Liver (tissue), 3 donors: ENCODE measurements at regions not wholly inside any gene's neighbourhood (a gene's known extent, or its start where the extent isn't known, plus 50 kb on each side); places are given as distances from the start of the nearest gene placed in this dataset.
"Not testable (repeated sequence)": the region's sequence is repeated elsewhere in the genome, so short reads cannot be mapped to it uniquely, and the experiment has no call there.

ENCODE experiments used
- ATF3 ChIP-seq: IDR thresholded peaks from 2 replicates; pipeline ENCODE4 v1.6.1; 2016; ENCODE audit warnings: antibody characterized with exemption
- CTCF ChIP-seq: fragments of 150-350 bp; IDR thresholded peaks from 2 replicates; pipeline ENCODE4 v1.5.1; 2017; ENCODE audit warnings: improper control_type of control experiment, low read depth, low read length; ENCODE audit not compliant: missing input control
- EGR1 ChIP-seq, 2 donors: IDR thresholded peaks; 2 replicates each; pipeline ENCODE4 v1.6.1; 2016 to 2018; ENCODE audit warnings: antibody characterized with exemption in 2 of 2, low read depth in 2 of 2
- FOXA1 ChIP-seq: IDR thresholded peaks from 2 replicates; pipeline ENCODE4 v1.6.1; 2016; ENCODE audit warnings: antibody characterized with exemption
- GABPA ChIP-seq, 2 donors: IDR thresholded peaks in 1 of 2; conservative IDR thresholded peaks in 1 of 2; 2 replicates each; pipeline ENCODE4 v1.6.1; 2016; ENCODE audit warnings: antibody characterized with exemption in 2 of 2, mild to moderate bottlenecking in 1 of 2, moderate library complexity in 1 of 2
- JUND ChIP-seq, 2 donors: IDR thresholded peaks; 2 replicates each; pipeline ENCODE4 v1.6.1; 2016; ENCODE audit warnings: antibody characterized with exemption in 2 of 2
- MAX ChIP-seq: IDR thresholded peaks from 2 replicates; pipeline ENCODE4 v1.6.1; 2016; ENCODE audit warnings: antibody characterized with exemption
- RAD21 ChIP-seq, 2 donors: IDR thresholded peaks; 2 replicates each; pipeline ENCODE4 v1.6.1; 2016; ENCODE audit warnings: antibody characterized with exemption in 2 of 2, mild to moderate bottlenecking in 2 of 2
- REST ChIP-seq: IDR thresholded peaks from 2 replicates; pipeline ENCODE4 v1.6.1; 2016; ENCODE audit warnings: antibody characterized with exemption, mild to moderate bottlenecking
- TAF1 ChIP-seq: conservative IDR thresholded peaks from 2 replicates; pipeline ENCODE4 v1.6.1; 2016; ENCODE audit warnings: antibody characterized with exemption, mild to moderate bottlenecking
- donor health status: healthy.
- donor health status: healthy.

- TF ChIP-seq CTCF; EGR1 (IDR thresholded peaks at IDR 0.05; ENCODE audit: low read depth in 2 of 2); TAF1; JUND (IDR thresholded peaks at IDR 0.05); RAD21 (IDR thresholded peaks at IDR 0.05); FOXA1; GABPA (IDR thresholded peaks at IDR 0.05 in 1 of 2, conservative IDR thresholded peaks at IDR 0.05 in 1 of 2); REST; ATF3; MAX: not testable (repeated sequence)
Observed at GRCh38 chr7:89624155-89624554, 530.1 kb upstream of the STEAP1 start.
